Right ventricle myocardium inferior (tissue), 1 donor: ENCODE measurements at regions not wholly inside any gene's neighbourhood (a gene's known extent, or its start where the extent isn't known, plus 50 kb on each side); places are given as distances from the start of the nearest gene placed in this dataset.

Experiments
- ATAC-seq: fragments of 200-7000 bp; cut with Tn5 transposase; one replicate; pipeline ENCODE4 v1.9.1; 2020; ENCODE audit warnings: mild to moderate bottlenecking, moderate library complexity
- DNase-seq: peaks from one replicate; pipeline ENCODE4 v3.0.0; 2021; ENCODE audit errors: missing footprints
- intact Hi-C: fragments of 100-400 bp; cut with DNase I; formaldehyde crosslinking; loops from one replicate; pipeline ENCODE4 v1.11.0; 2022
- donor health status: DM: no; HTN: yes; CAD: no; lungs with severe emphysema.

DNA sequence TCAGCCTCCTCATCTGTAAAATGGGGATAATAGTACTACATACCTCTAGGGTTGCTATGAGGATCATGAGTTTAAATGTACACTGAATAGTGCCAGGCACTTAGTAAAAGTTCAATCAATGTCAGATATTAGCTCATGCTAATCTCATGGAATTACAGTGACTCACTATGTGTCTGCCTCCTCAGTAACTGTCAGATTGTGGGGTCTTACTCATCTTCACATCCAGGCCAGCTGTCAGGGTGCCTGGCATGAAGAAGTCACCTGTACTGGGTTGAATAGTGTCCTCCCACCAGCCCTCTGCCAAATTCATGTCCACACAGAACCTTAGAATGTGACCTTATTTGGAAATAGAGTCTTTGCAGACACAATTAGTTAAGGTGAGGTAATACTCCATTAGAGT is 54.3 kb upstream of the STIM2 start:
- intact Hi-C loops: no loop called here
- DNase-seq: no peak
- ATAC-seq: no peak

DNA sequence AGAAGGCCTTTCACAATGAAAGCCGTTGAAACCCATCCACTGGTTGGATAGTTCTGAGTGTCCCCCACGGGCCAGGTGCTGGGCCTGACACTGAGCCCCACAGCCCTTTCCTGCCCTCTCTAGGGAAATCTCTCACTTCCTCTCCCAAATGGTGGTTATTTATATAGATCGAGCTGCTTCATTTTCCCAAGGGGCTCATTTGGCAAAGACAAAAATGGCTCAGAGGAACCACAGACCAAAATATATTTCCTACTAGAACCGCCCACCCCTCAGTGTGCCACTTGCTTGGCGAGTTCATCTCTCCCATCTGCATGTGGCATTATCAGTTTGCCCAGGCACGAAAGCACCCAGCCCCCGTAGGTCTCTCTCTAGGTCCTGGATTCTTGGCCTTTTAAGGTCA is 53.3 kb upstream of the STIM2 start:
- intact Hi-C loops: no loop called here
- DNase-seq (no peak), ATAC-seq (no peak)

DNA sequence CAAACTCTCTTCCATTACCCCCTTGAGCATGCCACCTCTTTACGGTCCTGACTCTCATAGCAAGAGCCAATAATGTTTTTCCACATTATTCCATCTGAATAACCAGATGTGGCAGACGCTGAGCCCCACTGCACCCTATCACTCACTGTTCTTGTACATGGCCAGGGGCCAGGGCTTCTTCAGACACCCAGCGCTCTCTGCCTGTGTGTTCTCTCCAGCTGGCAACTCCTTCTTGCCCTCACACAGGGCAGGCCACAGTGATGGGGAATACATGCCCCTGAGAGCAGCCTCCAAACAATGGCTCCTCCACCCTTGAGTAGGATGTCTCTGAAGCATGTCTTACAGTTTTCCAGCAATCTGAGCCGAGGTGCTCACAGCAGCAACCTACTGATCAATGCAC is 50.8 kb upstream of the STIM2 start:
- ATAC-seq (no peak), DNase-seq (no peak)
- intact Hi-C loops: loop anchor here (5.0 kb wide), 1 partner anchor 47 kb away; no protein-coding TSS in a partner anchor
